ENCODE measurements at regions not wholly inside any gene's neighbourhood (a gene's known extent, or its start where the extent isn't known, plus 50 kb on each side); places are given as distances from the start of the nearest gene placed in this dataset.

DNA sequence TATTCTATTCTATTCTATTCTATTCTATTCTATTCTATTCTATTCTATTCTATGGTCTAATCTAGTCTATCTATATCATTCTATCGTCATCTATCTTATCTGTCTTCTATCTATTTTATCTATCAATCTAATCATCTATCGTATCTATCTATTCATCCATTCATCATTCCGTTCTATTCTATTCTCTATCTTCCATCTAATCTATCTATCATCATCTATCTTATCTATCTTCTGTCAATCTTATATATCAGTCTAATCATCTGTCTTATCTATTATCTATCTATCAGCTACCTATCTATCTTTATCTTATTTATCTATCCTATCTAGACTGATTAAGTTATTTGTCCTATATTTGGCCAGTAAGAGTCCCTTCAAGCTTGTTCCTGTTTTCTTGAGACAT is 831.5 kb upstream of the TMEM132C start:
- no peak for TF ChIP-seq EZH2 (IDR thresholded peaks at IDR 0.05; ENCODE audit: insufficient read depth, poor library complexity, severe bottlenecking)
- TF ChIP-seq EZH2phosphoT487 (IDR thresholded peaks at IDR 0.05; ENCODE audit: insufficient read depth, low read depth), result no peak
- Histone ChIP-seq H3K4me2 (ENCODE audit: unreplicated experiment) (no peak overlapping the region), H3K27me3 (replicated peaks; ENCODE audit: insufficient read depth) (peaks cover 18% of the 10 kb centered on the region), H3K36me3 (ENCODE audit: low read depth) (no peaks in the 10 kb centered on the region), H3K79me2 (ENCODE audit: insufficient read depth) (no peaks in the 10 kb centered on the region), H3F3A (ENCODE audit: insufficient read depth) (no peaks in the 10 kb centered on the region), H3K4me3 (no peak overlapping the region), H3K4me1 (ENCODE audit: insufficient read depth) (no peaks in the 10 kb centered on the region), H3K9me2 (ENCODE audit: insufficient read depth) (no peaks in the 10 kb centered on the region), H2AFZ (no peak overlapping the region), H4K20me1 (ENCODE audit: insufficient read depth) (no peaks in the 10 kb centered on the region), H3K9ac (no peak overlapping the region), H3K9me3 (ENCODE audit: low read depth) (no peaks in the 10 kb centered on the region), H3K27ac (no peak overlapping the region)
- DNase-seq, result no peak
- in situ Hi-C loops (cut with MboI), result no loop called here
- WGBS, 2 experiments (ENCODE audit: low coverage in 1 of 2, low lambda C conversion rate in 2 of 2, missing lambda C conversion rate in 2 of 2), result 61 to 67% methylated on average over 3 of the region's 3 CpGs

DNA sequence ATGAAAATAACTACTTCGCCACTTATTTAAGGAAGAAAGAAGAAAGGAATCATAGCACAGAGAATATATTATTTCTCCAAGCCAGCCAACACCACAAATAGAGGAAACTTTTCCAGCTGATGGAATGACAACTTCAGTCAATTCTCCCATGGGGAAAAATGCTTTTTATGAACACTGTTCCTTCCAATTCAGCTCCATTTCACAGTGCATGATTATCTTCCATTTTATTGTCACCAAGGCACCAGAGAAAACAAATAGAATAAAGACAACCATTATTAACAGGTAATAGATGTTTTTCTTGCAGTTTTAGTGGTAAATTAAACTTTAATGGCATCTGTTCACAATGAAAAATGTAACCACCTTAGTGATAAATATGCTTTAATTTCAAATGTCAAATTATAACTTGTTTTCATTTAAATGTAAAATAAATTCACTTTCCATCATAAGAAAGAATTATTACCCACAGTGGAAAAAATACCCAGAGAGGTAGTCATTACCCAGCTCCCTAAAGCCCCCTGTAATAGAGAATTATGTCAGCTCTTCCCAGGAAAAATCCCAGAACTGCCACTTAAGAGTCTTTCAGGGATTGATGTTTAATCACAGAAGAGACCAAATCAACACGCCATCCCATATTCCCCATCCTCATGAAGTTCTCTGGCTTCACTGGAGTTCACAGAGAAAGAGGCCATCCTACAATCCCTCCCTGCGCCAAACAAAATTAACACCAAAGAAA is 828.3 kb upstream of the TMEM132C start:
- Histone ChIP-seq H3K9me3 (ENCODE audit: low read depth) (no peaks in the 10 kb centered on the region), H3K27me3 (replicated peaks; ENCODE audit: insufficient read depth) (peaks cover 8% of the 10 kb centered on the region), H3K4me2 (ENCODE audit: unreplicated experiment) (no peak overlapping the region), H3K9me2 (ENCODE audit: insufficient read depth) (no peaks in the 10 kb centered on the region), H3K79me2 (ENCODE audit: insufficient read depth) (no peaks in the 10 kb centered on the region), H3K9ac (no peak overlapping the region), H3K27ac (no peak overlapping the region), H3K36me3 (ENCODE audit: low read depth) (no peaks in the 10 kb centered on the region), H3F3A (ENCODE audit: insufficient read depth) (peaks cover 4% of the 10 kb centered on the region; the same call in 1 of the 2 replicates), H3K4me3 (no peak overlapping the region), H3K4me1 (ENCODE audit: insufficient read depth) (no peaks in the 10 kb centered on the region; the same call in 1 of the 2 replicates), H2AFZ (no peak overlapping the region), H4K20me1 (ENCODE audit: insufficient read depth) (no peaks in the 10 kb centered on the region)
- no peak for DNase-seq
- TF ChIP-seq EZH2phosphoT487 (IDR thresholded peaks at IDR 0.05; ENCODE audit: insufficient read depth, low read depth) (no peak), EZH2 (IDR thresholded peaks at IDR 0.05; ENCODE audit: insufficient read depth, poor library complexity, severe bottlenecking) (no peak)
- in situ Hi-C loops (cut with MboI), result no loop called here
- 53 to 60% methylated on average over 3 of the region's 3 CpGs for WGBS, 2 experiments (ENCODE audit: low coverage in 1 of 2, low lambda C conversion rate in 2 of 2, missing lambda C conversion rate in 2 of 2)

DNA sequence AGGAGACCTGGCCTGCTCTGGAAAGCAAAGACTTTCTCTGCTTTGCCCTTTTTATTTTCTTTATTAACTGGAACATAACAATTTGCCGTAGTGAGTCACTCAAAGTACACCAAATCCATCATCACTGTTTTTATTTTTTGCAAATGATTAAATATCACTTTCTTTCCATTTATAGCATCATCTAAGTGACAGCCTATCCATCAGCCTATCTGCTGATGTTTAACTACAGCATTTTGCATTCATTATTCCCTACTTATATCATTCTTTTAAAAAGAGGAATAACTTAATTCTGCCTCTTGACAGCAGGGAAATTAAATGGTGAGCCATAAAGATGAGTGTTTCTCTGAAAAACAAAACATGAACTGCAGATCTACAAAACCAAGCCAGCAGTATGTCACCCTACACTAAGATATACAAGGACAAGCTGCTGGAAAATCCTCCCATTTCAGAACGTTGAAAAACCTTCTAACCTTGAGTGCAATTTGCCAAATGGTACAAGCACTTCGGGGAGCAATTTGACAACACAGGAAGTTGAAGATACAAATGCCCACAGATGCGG is 821.3 kb upstream of the TMEM132C start:
- TF ChIP-seq EZH2phosphoT487 (IDR thresholded peaks at IDR 0.05; ENCODE audit: insufficient read depth, low read depth), result no peak
- no peak for TF ChIP-seq EZH2 (IDR thresholded peaks at IDR 0.05; ENCODE audit: insufficient read depth, poor library complexity, severe bottlenecking)
- in situ Hi-C loops (cut with MboI), result no loop called here
- no peaks in the 10 kb centered on the region for H3K9me2 ChIP-seq (ENCODE audit: insufficient read depth)
- H3K9me3 ChIP-seq (ENCODE audit: low read depth), result no peaks in the 10 kb centered on the region
- H3F3A ChIP-seq (ENCODE audit: insufficient read depth), result peaks cover 9% of the 10 kb centered on the region
- no peaks in the 10 kb centered on the region for H3K79me2 ChIP-seq (ENCODE audit: insufficient read depth)
- no peak overlapping the region for H3K27ac ChIP-seq
- H3K4me1 ChIP-seq (ENCODE audit: insufficient read depth), result no peaks in the 10 kb centered on the region; the same call in 1 of the 2 replicates
- no peak overlapping the region for H2AFZ ChIP-seq
- no peaks in the 10 kb centered on the region for H3K27me3 ChIP-seq (replicated peaks; ENCODE audit: insufficient read depth)
- 25 to 30% methylated on average over 4 of the region's 4 CpGs for WGBS, 2 experiments (ENCODE audit: low coverage in 1 of 2, low lambda C conversion rate in 2 of 2, missing lambda C conversion rate in 2 of 2)
- H3K9ac ChIP-seq, result no peak overlapping the region
- DNase-seq, result no peak
- no peak overlapping the region for H3K4me2 ChIP-seq (ENCODE audit: unreplicated experiment)
- H4K20me1 ChIP-seq (ENCODE audit: insufficient read depth), result no peaks in the 10 kb centered on the region
- H3K4me3 ChIP-seq, result no peak overlapping the region
- no peaks in the 10 kb centered on the region for H3K36me3 ChIP-seq (ENCODE audit: low read depth)

DNA sequence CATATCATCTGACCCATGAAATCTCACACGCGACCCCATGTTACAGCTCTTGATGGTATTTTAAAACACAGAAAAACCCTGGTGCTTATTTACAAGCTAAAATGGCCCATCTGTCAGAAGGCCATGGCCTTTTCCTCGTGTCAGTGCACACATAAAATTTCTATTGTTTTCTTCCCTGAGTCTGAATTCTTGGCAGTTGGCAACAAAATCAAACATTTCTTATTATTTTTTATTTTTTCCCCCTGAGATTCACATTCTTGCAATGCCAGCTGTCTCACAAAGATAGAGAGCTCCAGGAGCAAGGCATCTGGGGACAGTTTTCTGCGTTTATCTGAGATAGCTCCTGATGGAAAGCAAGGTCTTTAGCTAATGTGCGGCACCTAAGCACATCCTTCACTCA is 818.1 kb upstream of the TMEM132C start:
- no peaks in the 10 kb centered on the region for H3K4me1 ChIP-seq (ENCODE audit: insufficient read depth)
- no peak for DNase-seq
- H3K27ac ChIP-seq, result no peak overlapping the region
- no peaks in the 10 kb centered on the region for H4K20me1 ChIP-seq (ENCODE audit: insufficient read depth)
- H3K9me3 ChIP-seq (ENCODE audit: low read depth), result no peaks in the 10 kb centered on the region
- H3K27me3 ChIP-seq (replicated peaks; ENCODE audit: insufficient read depth), result peaks cover 14% of the 10 kb centered on the region
- TF ChIP-seq EZH2phosphoT487 (IDR thresholded peaks at IDR 0.05; ENCODE audit: insufficient read depth, low read depth), result no peak
- TF ChIP-seq EZH2 (IDR thresholded peaks at IDR 0.05; ENCODE audit: insufficient read depth, poor library complexity, severe bottlenecking), result no peak
- 78 to 80% methylated on average over 5 of the region's 5 CpGs for WGBS, 2 experiments (ENCODE audit: low coverage in 1 of 2, low lambda C conversion rate in 2 of 2, missing lambda C conversion rate in 2 of 2)
- no peak overlapping the region for H3K4me2 ChIP-seq (ENCODE audit: unreplicated experiment)
- no peaks in the 10 kb centered on the region for H3K36me3 ChIP-seq (ENCODE audit: low read depth)
- no peak overlapping the region for H3K4me3 ChIP-seq
- H3K9me2 ChIP-seq (ENCODE audit: insufficient read depth), result no peaks in the 10 kb centered on the region
- no peak overlapping the region for H2AFZ ChIP-seq
- no peaks in the 10 kb centered on the region for H3K79me2 ChIP-seq (ENCODE audit: insufficient read depth)
- in situ Hi-C loops (cut with MboI), result no loop called here
- H3K9ac ChIP-seq, result no peak overlapping the region
- peaks cover 5% of the 10 kb centered on the region; the same call in 1 of the 2 replicates for H3F3A ChIP-seq (ENCODE audit: insufficient read depth)

Data from GM23248 (cell line).